Stimulated activated CD4-positive, alpha-beta T cell treated with anti-CD3 and anti-CD28 coated beads, Interleukin-2, amount 100 ng/mL, for 48 hours (primary cell): ENCODE measurements at regions not wholly inside any gene's neighbourhood (a gene's known extent, or its start where the extent isn't known, plus 50 kb on each side); places are given as distances from the start of the nearest gene placed in this dataset.

Experiments used
- DNase-seq, 2 donors: peaks; one replicate each; pipeline ENCODE4 v3.0.0-alpha.2; 2020

- DNase-seq, result no peak
Measured at GRCh38 chr3:181660337-181660736, 51.4 kb upstream of the SOX2 start.

DNA sequence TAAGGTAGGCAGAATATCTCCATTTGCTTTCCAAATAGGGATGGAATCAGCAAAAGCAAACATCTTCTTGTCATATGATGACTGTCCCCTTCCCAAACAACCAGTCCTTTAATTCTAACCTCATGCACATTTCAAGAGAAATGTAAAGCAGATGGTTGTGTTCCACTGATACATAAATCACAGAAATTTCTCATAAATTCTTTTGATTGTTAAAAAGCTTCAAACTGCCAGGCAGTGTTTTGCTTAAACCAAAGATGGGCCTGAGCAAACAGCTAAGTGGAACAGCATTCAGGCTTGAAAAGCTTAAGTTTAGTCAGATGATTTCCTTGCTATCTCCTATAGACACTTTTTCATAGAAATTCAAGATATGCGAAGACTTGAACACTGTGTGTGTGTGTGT is 74.3 kb upstream of the SOX2 start:
- no peak for DNase-seq

DNA sequence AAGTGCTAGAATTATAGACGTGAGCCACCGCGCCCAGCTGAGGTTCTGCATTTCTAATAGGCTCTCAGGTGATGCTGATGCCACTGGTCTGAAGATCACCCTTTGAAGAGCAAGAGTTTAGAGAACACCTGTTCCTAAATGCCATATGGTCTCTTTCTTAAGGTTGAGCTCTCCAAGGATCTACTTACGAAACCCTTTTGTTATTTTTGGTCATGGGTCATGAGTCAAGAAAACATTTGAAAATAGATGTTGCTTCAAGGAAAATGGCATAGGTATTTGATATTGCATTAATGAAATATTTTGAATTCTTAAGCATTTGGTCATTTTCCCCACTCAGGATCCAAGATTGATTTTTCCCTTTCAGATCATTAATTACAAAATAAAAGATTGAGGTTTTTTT is 74.7 kb upstream of the SOX2 start:
- DNase-seq, result no peak

- no peak for DNase-seq
Measured at GRCh38 chr3:181635141-181635540, 76.6 kb upstream of the SOX2 start.

GRCh38 chr3:181633556-181633955 is 78.2 kb upstream of the SOX2 start:
- no peak for DNase-seq

- DNase-seq, result no peak
Measured at GRCh38 chr3:181631901-181632300, 79.8 kb upstream of the SOX2 start.

DNA sequence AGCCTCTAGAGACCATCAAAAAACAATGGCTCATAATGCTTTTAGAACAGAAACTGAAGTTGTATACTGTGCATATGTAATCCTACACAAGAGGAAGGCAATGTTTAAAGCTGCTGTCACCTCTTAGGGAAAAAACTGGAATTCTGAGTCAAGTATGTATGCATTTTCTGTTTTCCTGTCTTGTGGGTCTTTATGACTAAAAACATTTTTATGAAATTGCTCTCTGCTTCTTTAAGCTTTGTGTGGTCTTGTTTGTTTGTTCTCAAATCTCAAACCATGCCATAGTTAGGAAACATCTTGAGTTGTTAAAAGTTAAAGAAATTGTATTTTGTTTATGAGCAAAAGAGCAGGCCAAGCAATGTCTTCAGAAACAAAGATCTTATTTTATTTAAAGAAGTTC is 80.9 kb upstream of the SOX2 start:
- DNase-seq, result no peak

GRCh38 chr3:181629711-181630110 is 82.0 kb upstream of the SOX2 start:
- DNase-seq, result no peak

- DNase-seq, result no peak
Measured at GRCh38 chr3:181629029-181629428, 82.7 kb upstream of the SOX2 start.

- DNase-seq, result no peak
Measured at GRCh38 chr3:181628384-181628783, 83.3 kb upstream of the SOX2 start.

GRCh38 chr3:181626036-181626435 is 85.7 kb upstream of the SOX2 start:
- DNase-seq, result no peak

- no peak for DNase-seq
Measured at GRCh38 chr3:181623924-181624694, 87.6 kb upstream of the SOX2 start.

DNA sequence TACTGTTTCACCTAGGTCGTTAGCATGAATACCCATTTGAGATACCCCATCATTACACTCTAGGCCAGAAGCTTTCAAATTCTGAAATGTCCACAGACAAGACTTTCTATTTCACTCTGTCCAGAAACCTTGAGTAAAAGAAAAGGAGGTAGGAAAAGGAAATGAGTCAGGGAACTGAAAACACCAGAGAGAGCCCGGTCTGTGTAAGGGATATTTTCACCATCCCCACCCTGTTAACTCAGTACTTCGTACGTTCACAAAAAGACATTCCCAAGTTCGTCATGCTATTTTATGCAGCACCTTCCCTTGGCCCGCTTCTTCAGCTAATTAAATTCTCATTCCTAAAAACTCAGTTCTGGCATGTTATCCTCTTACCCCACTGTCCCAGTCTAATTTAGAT is 89.4 kb upstream of the SOX2 start:
- no peak for DNase-seq

- no peak for DNase-seq
Measured at GRCh38 chr3:181619897-181620296, 91.8 kb upstream of the SOX2 start.

GRCh38 chr3:181618260-181618659 is 93.5 kb upstream of the SOX2 start:
- no peak for DNase-seq

DNA sequence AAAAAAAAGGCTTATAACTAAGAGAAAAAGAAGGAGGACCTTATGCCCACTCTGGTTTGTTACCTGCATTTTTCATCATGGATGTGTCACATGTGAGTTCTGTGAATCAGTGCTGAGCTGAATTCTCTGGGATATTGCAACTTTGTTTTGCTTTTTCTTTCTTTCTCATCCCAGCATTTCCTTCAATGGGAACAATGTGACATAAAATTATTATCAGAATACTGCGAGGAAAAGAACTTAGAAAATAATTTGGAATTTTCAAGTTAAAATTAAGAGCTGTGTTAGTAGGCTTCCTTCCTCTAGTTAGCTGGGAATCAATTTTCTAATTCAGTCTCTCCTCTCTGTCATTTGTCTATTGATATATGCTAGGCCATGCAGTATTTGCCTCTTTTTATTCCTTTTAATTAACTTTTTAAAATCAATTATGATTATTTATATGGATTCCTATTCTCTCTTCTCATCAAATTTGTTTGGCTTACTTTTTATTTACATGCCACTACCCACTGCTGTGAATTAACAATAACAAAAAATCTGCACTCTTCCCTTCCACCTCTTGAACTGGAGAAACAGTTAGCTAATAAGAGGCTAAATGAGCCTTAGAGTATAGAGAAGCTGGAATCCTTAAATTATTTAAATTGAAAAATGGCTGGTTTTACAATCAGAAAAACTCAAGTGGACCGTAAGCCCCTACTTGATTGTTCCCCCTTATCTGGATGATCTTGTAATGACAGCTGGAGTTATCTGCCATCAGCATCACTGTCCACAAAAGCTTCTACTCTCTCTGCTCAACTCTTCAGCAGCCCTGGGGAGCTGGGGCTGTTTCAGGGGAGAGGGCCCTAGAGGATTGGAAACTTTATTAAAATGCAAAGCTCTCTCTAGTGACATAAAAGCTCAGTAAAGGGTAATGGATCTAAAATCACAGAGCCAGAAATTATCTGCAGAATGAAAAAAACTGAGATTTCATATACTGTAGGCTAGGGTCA is 95.3 kb upstream of the SOX2 start:
- no peak for DNase-seq

DNA sequence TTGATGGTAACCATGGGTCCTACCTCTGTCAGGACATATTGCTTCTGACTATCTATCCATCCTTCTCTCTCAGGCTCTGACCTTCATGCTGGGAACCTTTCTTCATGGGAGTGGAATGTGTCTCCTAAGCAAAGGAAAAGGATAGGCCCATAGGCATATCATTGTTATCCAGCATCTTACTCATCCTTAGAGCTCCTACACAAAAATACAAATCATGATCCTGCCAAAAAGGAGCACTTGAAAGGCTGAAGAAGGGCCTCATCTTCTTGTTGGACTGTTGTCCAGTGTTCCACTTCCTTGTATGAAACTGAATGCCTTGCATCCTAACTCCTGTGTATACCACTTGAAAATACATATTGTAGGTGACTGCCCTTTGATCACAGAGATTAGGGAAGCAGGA is 96.1 kb upstream of the SOX2 start:
- no peak for DNase-seq

DNA sequence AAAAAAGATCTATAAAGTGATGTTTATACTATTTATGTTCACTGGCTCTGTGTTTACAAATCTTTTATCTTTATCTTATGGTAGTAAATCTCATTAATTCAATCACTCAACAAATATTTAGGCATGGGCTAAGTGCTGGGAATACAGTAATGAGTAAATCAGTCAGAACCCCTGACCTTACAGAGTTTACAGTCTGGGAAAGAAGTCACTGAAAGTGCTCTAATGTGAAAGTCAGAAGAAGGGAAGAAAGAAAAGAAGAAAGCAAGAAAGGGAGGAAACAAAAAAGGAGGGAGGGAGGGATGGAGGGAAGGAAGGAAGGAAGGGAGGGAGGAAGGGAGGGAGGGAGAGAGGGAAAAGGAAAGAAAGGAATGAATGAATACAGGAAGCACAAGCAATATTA is 96.8 kb upstream of the SOX2 start:
- no peak for DNase-seq

GRCh38 chr3:181613813-181614212 is 97.9 kb upstream of the SOX2 start:
- DNase-seq, result no peak

DNA sequence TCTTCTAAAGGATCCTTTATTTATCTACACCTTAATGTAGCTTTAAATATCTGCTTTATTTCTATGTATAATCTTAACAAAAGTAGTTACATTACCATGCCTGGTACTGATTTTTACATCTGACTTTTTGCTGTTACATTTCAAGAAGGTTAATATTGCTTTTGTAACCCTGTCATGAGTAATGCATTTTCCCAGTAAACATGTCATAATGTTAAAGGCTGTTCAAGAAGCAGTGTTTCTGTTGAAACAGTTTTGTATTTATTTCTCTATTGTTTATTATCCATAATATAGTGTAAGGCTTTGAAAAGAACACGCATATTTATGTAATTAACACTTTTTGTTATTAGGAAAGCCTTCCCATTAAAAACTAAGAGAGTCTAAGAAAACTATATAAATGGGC is 98.5 kb upstream of the SOX2 start:
- no peak for DNase-seq

GRCh38 chr3:181610973-181611265 is 100.8 kb upstream of the SOX2 start:
- no peak for DNase-seq

DNA sequence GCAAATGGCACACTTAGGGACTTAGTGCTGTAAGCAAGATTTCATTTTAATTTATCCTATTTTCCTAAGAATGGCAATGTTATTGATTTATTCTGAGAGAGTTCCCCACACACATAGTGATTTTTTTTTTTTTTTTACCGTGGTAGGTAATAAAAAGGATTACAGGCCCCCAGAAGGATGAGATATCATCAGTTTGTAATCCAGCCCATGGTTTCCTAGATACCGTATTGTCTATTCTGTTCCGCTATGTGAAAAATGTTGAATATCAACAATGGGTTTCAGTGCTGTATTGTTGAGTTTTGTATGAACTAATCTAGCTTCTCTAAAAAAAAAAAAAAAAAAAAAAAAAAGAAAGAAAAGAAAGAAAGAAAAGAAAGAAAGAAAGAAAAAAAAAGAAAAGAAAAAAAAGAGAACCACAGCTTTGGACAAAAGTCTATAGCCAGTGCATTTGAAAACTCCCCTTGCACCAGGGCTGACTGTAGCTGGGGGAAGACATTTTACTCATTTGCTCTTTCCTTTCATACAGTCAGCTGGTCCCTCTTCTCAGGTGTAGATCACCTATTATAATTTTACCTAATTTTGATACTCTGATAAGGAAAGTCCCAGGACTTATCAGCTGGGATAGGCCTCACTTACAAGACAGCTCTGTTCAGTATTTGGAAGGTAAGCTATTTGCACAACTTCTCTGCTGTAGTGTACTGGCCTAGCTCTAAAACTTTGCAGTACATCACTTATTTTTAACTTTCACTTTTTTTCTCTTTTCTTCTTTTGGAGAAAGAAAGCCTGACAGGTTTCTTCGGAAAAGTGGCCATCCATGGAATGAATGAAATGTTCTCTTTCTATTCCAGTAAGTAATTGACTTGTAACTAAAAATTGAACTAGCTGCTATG is 101.4 kb upstream of the SOX2 start:
- no peak for DNase-seq

DNA sequence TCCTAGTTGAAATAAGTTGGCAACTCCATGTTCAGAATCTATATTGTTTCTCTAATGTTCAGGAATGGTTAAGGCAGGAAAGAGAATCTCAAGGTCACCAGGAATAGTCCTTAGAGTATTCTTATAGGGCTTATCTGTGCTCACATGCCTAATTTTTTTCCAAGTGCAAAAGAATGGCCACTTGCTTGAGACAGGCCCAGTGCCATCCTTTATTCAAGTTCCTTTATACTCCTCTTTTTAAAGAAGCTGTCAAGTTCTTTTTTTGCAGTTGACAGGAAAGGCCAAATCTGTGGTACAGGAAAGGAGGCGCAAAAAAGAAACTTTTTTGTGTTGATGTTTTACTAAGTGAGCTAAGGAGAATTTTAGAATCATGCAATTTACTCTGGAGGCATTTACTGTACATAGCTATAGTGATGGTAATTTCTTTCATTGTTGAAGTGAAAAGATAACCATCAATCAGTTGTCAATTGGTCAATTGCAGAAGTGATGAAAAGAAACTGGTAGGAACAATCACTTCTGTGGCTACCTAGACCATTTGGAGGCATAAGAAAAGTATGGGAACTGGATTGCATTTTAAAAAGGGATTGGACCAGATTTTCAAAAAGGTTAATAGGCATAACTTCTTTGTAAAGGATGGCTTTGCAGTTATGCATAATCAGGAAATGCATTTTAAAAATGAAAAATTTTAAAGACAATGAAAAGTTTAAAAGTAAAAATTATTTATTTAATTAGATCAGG is 102.5 kb upstream of the SOX2 start:
- DNase-seq, result no peak
